CD8-positive, alpha-beta memory T cell (primary cell): ENCODE measurements at regions not wholly inside any gene's neighbourhood (a gene's known extent, or its start where the extent isn't known, plus 50 kb on each side); places are given as distances from the start of the nearest gene placed in this dataset.

ENCODE experiments used
- CTCF ChIA-PET: fragments of 350-600 bp; sonication (Branson Sonifier 250); formaldehyde crosslinking; loops from one replicate; lab custom pipeline; 2021; ENCODE audit warnings: antibody characterized with exemption; lab: Charles Lee
- POLR2A ChIA-PET: fragments of 350-600 bp; sonication (Branson Sonifier 250); formaldehyde crosslinking; loops from one replicate; lab custom pipeline; 2021; ENCODE audit warnings: antibody characterized with exemption; lab: Charles Lee
- DNase-seq, 5 donors: peaks; one replicate each; pipeline versions ENCODE4 v3.0.0 to v3.0.0-alpha.2; 2020 to 2022; ENCODE audit warnings: mixed read lengths in 1 of 5
- H3K27ac ChIP-seq: one replicate; pipeline ENCODE4 v1.7.0; 2013; ENCODE audit warnings: low read depth, mild to moderate bottlenecking, low read length, moderate library complexity
- H3K27me3 ChIP-seq: 2 replicates; pipeline ENCODE4 v1.7.0; 2013; ENCODE audit warnings: low read length, mild to moderate bottlenecking; ENCODE audit not compliant: insufficient read depth, poor library complexity, severe bottlenecking
- H3K36me3 ChIP-seq: 2 replicates; pipeline ENCODE4 v1.7.0; 2013; ENCODE audit warnings: mild to moderate bottlenecking, low read length, moderate library complexity; ENCODE audit not compliant: insufficient read depth
- H3K4me1 ChIP-seq: 2 replicates; pipeline ENCODE4 v1.7.0; 2013; ENCODE audit warnings: mild to moderate bottlenecking, low read length, moderate library complexity; ENCODE audit not compliant: insufficient read depth
- H3K4me3 ChIP-seq: 2 replicates; pipeline ENCODE4 v1.7.0; 2013; ENCODE audit warnings: mild to moderate bottlenecking, low read length
- H3K9me3 ChIP-seq: 2 replicates; pipeline ENCODE4 v1.7.0; 2013; ENCODE audit warnings: mild to moderate bottlenecking, low read length
- H3K27ac Mint-ChIP-seq, 8 donors: one replicate each; pipeline ENCODE4 v1.8.0; 2020 to 2021; ENCODE audit warnings: mixed read lengths in 8 of 8, mild to moderate bottlenecking in 6 of 8, inconsistent platforms in 3 of 8, moderate library complexity in 3 of 8
- H3K27me3 Mint-ChIP-seq, 2 donors: one replicate each; pipeline ENCODE4 v1.8.0; 2020 to 2021; ENCODE audit warnings: mixed read lengths in 2 of 2, mild to moderate bottlenecking in 1 of 2, moderate library complexity in 1 of 2
- H3K36me3 Mint-ChIP-seq, 3 donors: one replicate each; pipeline ENCODE4 v1.8.0; 2020 to 2021; ENCODE audit warnings: mixed read lengths in 3 of 3, inconsistent platforms in 1 of 3, mild to moderate bottlenecking in 1 of 3
- H3K4me1 Mint-ChIP-seq, 3 donors: one replicate each; pipeline ENCODE4 v1.8.0; 2020 to 2021; ENCODE audit warnings: mixed read lengths in 3 of 3, inconsistent platforms in 1 of 3, mild to moderate bottlenecking in 1 of 3
- H3K4me3 Mint-ChIP-seq, 7 donors: one replicate each; pipeline ENCODE4 v1.8.0; 2020 to 2021; ENCODE audit warnings: mixed read lengths in 7 of 7, mild to moderate bottlenecking in 6 of 7, moderate library complexity in 4 of 7, inconsistent platforms in 2 of 7
- H3K9me3 Mint-ChIP-seq, 5 donors: one replicate each; pipeline ENCODE4 v1.8.0; 2020 to 2022; ENCODE audit warnings: mixed read lengths in 5 of 5, mild to moderate bottlenecking in 3 of 5, moderate library complexity in 2 of 5, inconsistent platforms in 1 of 5

- Histone ChIP-seq H3K27me3 (no peaks in the 10 kb centered on the region), H3K36me3 (no peaks in the 10 kb centered on the region), H3K27ac (no peak overlapping the region), H3K4me1 (no peaks in the 10 kb centered on the region), H3K9me3 (no peaks in the 10 kb centered on the region), H3K4me3 (no peak overlapping the region)
- H3K27ac Mint-ChIP-seq, result no peak overlapping the region
- no peak for DNase-seq
- POLR2A ChIA-PET, result no interaction called here
- H3K9me3 Mint-ChIP-seq, result peaks cover 1 to 19% (median 13%) of the 10 kb centered on the region in 5 donors
- CTCF ChIA-PET, result no interaction called here
- no peaks in the 10 kb centered on the region for H3K36me3 Mint-ChIP-seq
- H3K4me3 Mint-ChIP-seq, result no peak overlapping the region
- H3K4me1 Mint-ChIP-seq, result no peaks in the 10 kb centered on the region
- H3K27me3 Mint-ChIP-seq, result no peaks in the 10 kb centered on the region
Measured at GRCh38 chr5:166200532-166200931, 2090.9 kb upstream of the WWC1 start.

GRCh38 chr5:166211640-166212039 is 2079.8 kb upstream of the WWC1 start:
- Histone ChIP-seq H3K27ac (no peak overlapping the region), H3K4me1 (no peaks in the 10 kb centered on the region), H3K27me3 (no peaks in the 10 kb centered on the region), H3K4me3 (no peak overlapping the region), H3K9me3 (no peaks in the 10 kb centered on the region), H3K36me3 (no peaks in the 10 kb centered on the region)
- Mint-ChIP-seq H3K27me3 (peaks cover 0 to 3% of the 10 kb centered on the region in 2 donors), H3K4me3 (no peak overlapping the region), H3K4me1 (no peaks in the 10 kb centered on the region), H3K27ac (no peak overlapping the region), H3K36me3 (no peaks in the 10 kb centered on the region), H3K9me3 (peaks cover 1 to 12% (median 7%) of the 10 kb centered on the region in 5 donors)
- ChIA-PET POLR2A (no interaction called here), CTCF (no interaction called here)
- no peak for DNase-seq

GRCh38 chr5:166236327-166236726 is 2055.1 kb upstream of the WWC1 start:
- H3K36me3 Mint-ChIP-seq, result no peaks in the 10 kb centered on the region
- H3K9me3 Mint-ChIP-seq, result peaks cover 13 to 31% (median 24%) of the 10 kb centered on the region in 5 donors
- H3K36me3 ChIP-seq, result no peaks in the 10 kb centered on the region
- H3K27me3 Mint-ChIP-seq, result no peaks in the 10 kb centered on the region
- POLR2A ChIA-PET, result no interaction called here
- no peak for DNase-seq
- CTCF ChIA-PET, result no interaction called here
- no peak overlapping the region for H3K27ac ChIP-seq
- no peaks in the 10 kb centered on the region for H3K27me3 ChIP-seq
- no peaks in the 10 kb centered on the region for H3K4me1 ChIP-seq
- H3K4me1 Mint-ChIP-seq, result no peaks in the 10 kb centered on the region
- H3K4me3 Mint-ChIP-seq, result no peak overlapping the region
- H3K9me3 ChIP-seq, result peaks cover 4% of the 10 kb centered on the region
- H3K4me3 ChIP-seq, result no peak overlapping the region
- no peak overlapping the region for H3K27ac Mint-ChIP-seq

- H3K27ac Mint-ChIP-seq, result no peak overlapping the region
- CTCF ChIA-PET, result no interaction called here
Measured at GRCh38 chr5:166240705-166241104, 2050.7 kb upstream of the WWC1 start.

GRCh38 chr5:166245556-166245955 is 2045.9 kb upstream of the WWC1 start:
- Mint-ChIP-seq H3K36me3 (no peaks in the 10 kb centered on the region), H3K9me3 (peaks cover 1 to 12% (median 7%) of the 10 kb centered on the region in 5 donors), H3K27ac (no peak overlapping the region), H3K4me1 (no peaks in the 10 kb centered on the region), H3K4me3 (no peak overlapping the region), H3K27me3 (no peaks in the 10 kb centered on the region)
- Histone ChIP-seq H3K36me3 (no peaks in the 10 kb centered on the region), H3K4me3 (no peak overlapping the region), H3K27me3 (no peaks in the 10 kb centered on the region), H3K27ac (no peak overlapping the region), H3K9me3 (no peaks in the 10 kb centered on the region), H3K4me1 (no peaks in the 10 kb centered on the region)
- ChIA-PET POLR2A (no interaction called here), CTCF (no interaction called here)
- no peak for DNase-seq

More at GRCh38 chr5:166240705-166241104, 2050.7 kb upstream of the WWC1 start:
- Mint-ChIP-seq H3K9me3 (peaks cover 4 to 25% (median 9%) of the 10 kb centered on the region in 5 donors), H3K27me3 (no peaks in the 10 kb centered on the region), H3K36me3 (no peaks in the 10 kb centered on the region), H3K4me1 (no peaks in the 10 kb centered on the region), H3K4me3 (no peak overlapping the region)
- H3K4me1 ChIP-seq, result no peaks in the 10 kb centered on the region
- no peaks in the 10 kb centered on the region for H3K36me3 ChIP-seq
- no peaks in the 10 kb centered on the region for H3K9me3 ChIP-seq
- no peaks in the 10 kb centered on the region for H3K27me3 ChIP-seq
- no peak overlapping the region for H3K4me3 ChIP-seq
- POLR2A ChIA-PET, result no interaction called here
- no peak for DNase-seq
- H3K27ac ChIP-seq, result no peak overlapping the region

GRCh38 chr5:166251786-166252185 is 2039.7 kb upstream of the WWC1 start:
- Mint-ChIP-seq H3K27ac (no peak overlapping the region), H3K4me3 (no peak overlapping the region), H3K27me3 (no peaks in the 10 kb centered on the region), H3K36me3 (peaks cover 0 to 3% (median 0%) of the 10 kb centered on the region in 3 donors), H3K9me3 (peaks cover 3 to 17% (median 5%) of the 10 kb centered on the region in 5 donors), H3K4me1 (no peaks in the 10 kb centered on the region)
- no peak for DNase-seq
- H3K27ac ChIP-seq, result no peak overlapping the region
- POLR2A ChIA-PET, result no interaction called here
- H3K4me1 ChIP-seq, result no peaks in the 10 kb centered on the region
- no peaks in the 10 kb centered on the region for H3K36me3 ChIP-seq
- H3K4me3 ChIP-seq, result no peak overlapping the region
- no peaks in the 10 kb centered on the region for H3K9me3 ChIP-seq
- no peaks in the 10 kb centered on the region for H3K27me3 ChIP-seq
- CTCF ChIA-PET, result no interaction called here

- H3K27ac ChIP-seq, result no peak overlapping the region
- no peaks in the 10 kb centered on the region for H3K27me3 Mint-ChIP-seq
Measured at GRCh38 chr5:166257661-166258060, 2033.8 kb upstream of the WWC1 start.

GRCh38 chr5:166262395-166262794 is 2029.0 kb upstream of the WWC1 start:
- Mint-ChIP-seq H3K27ac (no peak overlapping the region), H3K9me3 (peaks cover 0 to 33% (median 8%) of the 10 kb centered on the region in 5 donors), H3K27me3 (no peaks in the 10 kb centered on the region), H3K4me3 (no peak overlapping the region), H3K36me3 (no peaks in the 10 kb centered on the region), H3K4me1 (no peaks in the 10 kb centered on the region)
- H3K36me3 ChIP-seq, result no peaks in the 10 kb centered on the region
- H3K9me3 ChIP-seq, result no peaks in the 10 kb centered on the region
- no peaks in the 10 kb centered on the region for H3K27me3 ChIP-seq
- ChIA-PET CTCF (no interaction called here), POLR2A (no interaction called here)
- no peak for DNase-seq
- H3K4me1 ChIP-seq, result no peaks in the 10 kb centered on the region
- H3K4me3 ChIP-seq, result no peak overlapping the region
- no peak overlapping the region for H3K27ac ChIP-seq

More at GRCh38 chr5:166257661-166258060, 2033.8 kb upstream of the WWC1 start:
- H3K4me3 Mint-ChIP-seq, result no peak overlapping the region
- H3K27ac Mint-ChIP-seq, result no peak overlapping the region
- no peak overlapping the region for H3K4me3 ChIP-seq
- no peaks in the 10 kb centered on the region for H3K4me1 Mint-ChIP-seq
- peaks cover 0 to 3% (median 0%) of the 10 kb centered on the region in 3 donors for H3K36me3 Mint-ChIP-seq
- CTCF ChIA-PET, result no interaction called here
- no peaks in the 10 kb centered on the region for H3K36me3 ChIP-seq
- peaks cover 5 to 14% (median 10%) of the 10 kb centered on the region in 5 donors for H3K9me3 Mint-ChIP-seq
- DNase-seq, result no peak
- no peaks in the 10 kb centered on the region for H3K4me1 ChIP-seq
- POLR2A ChIA-PET, result no interaction called here
- H3K9me3 ChIP-seq, result no peaks in the 10 kb centered on the region
- H3K27me3 ChIP-seq, result no peaks in the 10 kb centered on the region

- H3K9me3 Mint-ChIP-seq, result peaks cover 0 to 40% (median 9%) of the 10 kb centered on the region in 5 donors
- CTCF ChIA-PET, result no interaction called here
- H3K36me3 ChIP-seq, result no peaks in the 10 kb centered on the region
- H3K27me3 Mint-ChIP-seq, result no peaks in the 10 kb centered on the region
- H3K4me3 ChIP-seq, result no peak overlapping the region
- no peak overlapping the region for H3K27ac ChIP-seq
- DNase-seq, result no peak
- POLR2A ChIA-PET, result no interaction called here
- H3K36me3 Mint-ChIP-seq, result no peaks in the 10 kb centered on the region
- no peaks in the 10 kb centered on the region for H3K4me1 Mint-ChIP-seq
- no peaks in the 10 kb centered on the region for H3K9me3 ChIP-seq
- H3K27me3 ChIP-seq, result no peaks in the 10 kb centered on the region
- H3K4me3 Mint-ChIP-seq, result no peak overlapping the region
- no peak overlapping the region for H3K27ac Mint-ChIP-seq
- no peaks in the 10 kb centered on the region for H3K4me1 ChIP-seq
Measured at GRCh38 chr5:166267907-166268306, 2023.5 kb upstream of the WWC1 start.
